ENCODE measurements at regions not wholly inside any gene's neighbourhood (a gene's known extent, or its start where the extent isn't known, plus 50 kb on each side); places are given as distances from the start of the nearest gene placed in this dataset.

DNA sequence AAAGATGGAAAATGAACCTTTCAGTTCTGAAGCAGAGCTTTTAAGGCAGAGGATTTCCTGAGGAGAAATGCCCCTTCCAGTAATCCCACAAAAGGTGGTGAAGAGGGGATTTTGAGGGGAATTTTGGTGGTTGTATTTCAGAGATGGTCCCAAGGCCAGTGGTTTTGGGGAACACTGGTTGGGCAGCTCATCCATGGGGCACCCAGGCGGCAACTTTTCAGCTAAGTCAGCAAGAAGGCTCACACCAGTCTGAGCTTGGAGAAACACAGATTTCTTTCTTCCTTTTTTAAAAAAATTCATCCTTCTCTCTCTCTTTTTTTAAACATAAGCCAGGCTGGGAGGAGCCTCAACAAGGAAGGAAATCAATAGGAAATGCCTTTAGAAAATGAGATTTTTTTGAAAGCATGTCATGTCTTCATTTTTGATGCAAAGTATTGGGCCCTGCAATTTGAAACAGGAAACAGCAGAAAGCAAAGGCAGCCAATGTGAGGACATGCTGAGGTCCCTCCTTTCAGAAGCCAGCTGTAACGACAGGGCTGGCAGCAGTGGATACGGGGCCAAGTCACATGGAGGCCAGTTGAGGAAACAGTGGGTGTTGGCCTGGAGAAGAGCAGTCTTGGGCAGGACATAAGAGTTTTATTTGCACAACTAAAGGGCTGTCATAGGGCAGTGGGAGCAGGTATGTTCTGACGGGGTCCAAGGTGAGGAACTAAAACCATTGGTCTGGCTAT, 155.3 kb upstream of the KLF4 start:
- no peak overlapping the region for H3K27ac ChIP-seq (ENCODE audit: insufficient read length, low read depth, low read length)
- no peaks in the 10 kb centered on the region for H3K9me3 ChIP-seq (ENCODE audit: control insufficient read depth, low read depth, low read length)
- H4K91ac ChIP-seq (ENCODE audit: insufficient read length, low read depth, low read length) = no peak overlapping the region
- H3K18ac ChIP-seq (ENCODE audit: insufficient read length, low read depth, low read length) = no peak overlapping the region
- no peaks in the 10 kb centered on the region for H3K79me1 ChIP-seq (ENCODE audit: insufficient read depth, low read depth, low read length, poor library complexity, severe bottlenecking)
- Mint-ChIP-seq H3K4me1 (peaks cover 5% of the 10 kb centered on the region in 2 experiments; a peak in 3 of 4 replicates), H3K27ac (no peak overlapping the region), H3K4me3 (no peak overlapping the region), H3K27me3 (ENCODE audit: low read depth) (peaks cover 7% of the 10 kb centered on the region), H3K9me3 (no peaks in the 10 kb centered on the region), H3K36me3 (ENCODE audit: insufficient read depth in 1 of 3, low read depth in 3 of 3) (no peaks in the 10 kb centered on the region)
- H2AK5ac ChIP-seq (ENCODE audit: insufficient read length, low read length) = no peak overlapping the region
- H2BK20ac ChIP-seq (ENCODE audit: low read depth, low read length, poor library complexity, severe bottlenecking) = no peak overlapping the region
- no peaks in the 10 kb centered on the region for H3K4me1 ChIP-seq (ENCODE audit: insufficient read depth, low read length)
- no peak overlapping the region for H3K14ac ChIP-seq (ENCODE audit: insufficient read depth, low read length)
- no peak overlapping the region for H4K5ac ChIP-seq (ENCODE audit: insufficient read length, low read depth, low read length)
- TF ChIP-seq, protein P1, sequence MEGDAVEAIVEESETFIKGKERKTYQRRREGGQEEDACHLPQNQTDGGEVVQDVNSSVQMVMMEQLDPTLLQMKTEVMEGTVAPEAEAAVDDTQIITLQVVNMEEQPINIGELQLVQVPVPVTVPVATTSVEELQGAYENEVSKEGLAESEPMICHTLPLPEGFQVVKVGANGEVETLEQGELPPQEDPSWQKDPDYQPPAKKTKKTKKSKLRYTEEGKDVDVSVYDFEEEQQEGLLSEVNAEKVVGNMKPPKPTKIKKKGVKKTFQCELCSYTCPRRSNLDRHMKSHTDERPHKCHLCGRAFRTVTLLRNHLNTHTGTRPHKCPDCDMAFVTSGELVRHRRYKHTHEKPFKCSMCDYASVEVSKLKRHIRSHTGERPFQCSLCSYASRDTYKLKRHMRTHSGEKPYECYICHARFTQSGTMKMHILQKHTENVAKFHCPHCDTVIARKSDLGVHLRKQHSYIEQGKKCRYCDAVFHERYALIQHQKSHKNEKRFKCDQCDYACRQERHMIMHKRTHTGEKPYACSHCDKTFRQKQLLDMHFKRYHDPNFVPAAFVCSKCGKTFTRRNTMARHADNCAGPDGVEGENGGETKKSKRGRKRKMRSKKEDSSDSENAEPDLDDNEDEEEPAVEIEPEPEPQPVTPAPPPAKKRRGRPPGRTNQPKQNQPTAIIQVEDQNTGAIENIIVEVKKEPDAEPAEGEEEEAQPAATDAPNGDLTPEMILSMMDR (conservative IDR thresholded peaks at IDR 0.05) = no peak
- no peak overlapping the region for H2BK5ac ChIP-seq (ENCODE audit: insufficient read length, low read length)
- H3T11ph ChIP-seq (ENCODE audit: low read length) = no peak overlapping the region
- H3K23me2 ChIP-seq (ENCODE audit: insufficient read length, low read depth, low read length, poor library complexity, severe bottlenecking) = no peaks in the 10 kb centered on the region
- no peaks in the 10 kb centered on the region for H3K79me2 ChIP-seq (ENCODE audit: insufficient read depth, low read length)
- no CpG with 5 or more reads among the region's 4 CpGs for WGBS (ENCODE audit: extremely low coverage, insufficient read length, low lambda C conversion rate)
- no peak overlapping the region for H2BK12ac ChIP-seq (ENCODE audit: insufficient read length, low read depth, low read length)
- H3K56ac ChIP-seq (ENCODE audit: insufficient read length, low read depth, low read length) = no peak overlapping the region
- no peak overlapping the region for H3K4ac ChIP-seq (ENCODE audit: low read depth, low read length)
- H2BK120ac ChIP-seq (ENCODE audit: low read depth, low read length, poor library complexity, severe bottlenecking) = no peak overlapping the region
- no peak overlapping the region for H2AFZ ChIP-seq (ENCODE audit: low read length)
- no peak for DNase-seq
- H4K8ac ChIP-seq (replicated peaks; ENCODE audit: insufficient read length, low read depth, low read length) = no peak overlapping the region
- no peaks in the 10 kb centered on the region for H3K27me3 ChIP-seq (ENCODE audit: insufficient read depth, low read length)
- no peak overlapping the region for H3K4me2 ChIP-seq (ENCODE audit: insufficient read depth, insufficient read length, low read length)
- no peak overlapping the region for H3K23ac ChIP-seq (ENCODE audit: insufficient read length, low read depth, low read length)
- H4K20me1 ChIP-seq (ENCODE audit: control insufficient read depth, insufficient read depth, insufficient read length) = no peaks in the 10 kb centered on the region
- no peak overlapping the region for H3K9ac ChIP-seq (ENCODE audit: extremely low read depth, insufficient read length, low read length)
- no peak overlapping the region for H2BK15ac ChIP-seq (ENCODE audit: low read depth, low read length)
